GM12891 (cell line): ENCODE measurements at regions not wholly inside any gene's neighbourhood (a gene's known extent, or its start where the extent isn't known, plus 50 kb on each side); places are given as distances from the start of the nearest gene placed in this dataset.

Experiments used
- PAX5 ChIP-seq: IDR thresholded peaks from 2 replicates; pipeline ENCODE4 v1.6.1; 2011; ENCODE audit warnings: low read length, moderate library complexity, mild to moderate bottlenecking; ENCODE audit not compliant: insufficient read depth, severe bottlenecking
- POLR2A ChIP-seq: IDR thresholded peaks from 2 replicates; pipeline ENCODE4 v1.6.1; 2011; ENCODE audit warnings: low read depth, low read length, control low read depth
- POLR2AphosphoS5 ChIP-seq: IDR thresholded peaks from 2 replicates; pipeline ENCODE4 v1.6.1; 2011; ENCODE audit warnings: low read depth, low read length, control low read depth
- POU2F2 ChIP-seq: IDR thresholded peaks from 2 replicates; pipeline ENCODE4 v1.6.1; 2011; ENCODE audit warnings: low read depth, mild to moderate bottlenecking, control low read depth, low read length, moderate library complexity
- SPI1 ChIP-seq: IDR thresholded peaks from 2 replicates; pipeline ENCODE4 v1.6.1; 2011; ENCODE audit warnings: low read depth, low read length, control low read depth
- TAF1 ChIP-seq: IDR thresholded peaks from 2 replicates; pipeline ENCODE4 v1.6.1; 2011; ENCODE audit warnings: low read depth, low read length, control low read depth

DNA sequence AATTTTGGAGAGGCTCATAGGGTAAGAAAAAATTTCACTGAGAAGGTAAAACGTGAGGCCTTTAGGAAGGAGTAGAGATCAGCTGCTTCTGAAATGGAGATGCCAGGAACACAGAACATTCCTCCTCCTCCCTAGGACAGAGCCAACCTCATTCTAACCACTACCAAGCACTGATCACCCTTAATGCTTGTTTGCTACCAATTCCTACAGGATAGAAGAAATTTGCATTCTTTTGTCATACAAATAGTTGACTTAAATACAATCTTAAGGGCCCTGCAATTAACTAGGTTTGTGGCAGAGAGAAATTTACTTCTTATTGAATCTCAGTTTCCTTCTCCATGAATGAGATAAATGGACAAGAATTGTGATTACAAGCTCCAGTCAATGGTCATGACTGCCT, 780.2 kb upstream of the WWC1 start:
- TF ChIP-seq POLR2A: no peak
- TF ChIP-seq SPI1: no peak
- no peak for TF ChIP-seq POLR2AphosphoS5
- no peak for TF ChIP-seq TAF1
- TF ChIP-seq POU2F2: no peak
- no peak for TF ChIP-seq PAX5
